ENCODE measurements at regions not wholly inside any gene's neighbourhood (a gene's known extent, or its start where the extent isn't known, plus 50 kb on each side); places are given as distances from the start of the nearest gene placed in this dataset.
"Not testable (repeated sequence)": the region's sequence is repeated elsewhere in the genome, so short reads cannot be mapped to it uniquely, and the experiment has no call there.

DNA sequence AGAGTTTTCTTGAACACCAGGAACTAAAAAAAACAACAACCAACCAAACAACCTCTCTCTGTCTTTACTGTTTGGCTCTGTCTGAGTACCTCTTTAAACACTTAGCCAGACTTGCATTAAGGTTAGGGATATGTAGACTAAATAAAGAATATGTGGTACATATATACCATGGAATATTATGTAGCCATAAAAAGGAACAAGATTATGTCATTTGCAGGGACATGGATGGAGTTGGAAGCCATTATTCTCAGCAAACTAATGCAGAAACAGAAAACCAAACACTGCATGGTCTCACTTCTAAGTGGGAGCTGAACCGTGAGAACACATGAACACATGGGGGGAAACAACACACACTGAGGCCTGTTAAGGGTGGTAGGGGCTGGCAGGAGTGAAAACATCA lies 116.0 kb upstream of the ANTXRL start:
- H3K9me3 ChIP-seq: no peaks in the 10 kb centered on the region
- no peaks in the 10 kb centered on the region for H3K36me3 ChIP-seq
- no peaks in the 10 kb centered on the region for H3K4me1 ChIP-seq
- TF ChIP-seq CTCF (IDR thresholded peaks at IDR 0.05): no peak
- no peak for TF ChIP-seq POLR2A (IDR thresholded peaks at IDR 0.05)
- H3K4me3 ChIP-seq: no peak overlapping the region
- DNase-seq: no peak
- no peaks in the 10 kb centered on the region for H3K27me3 ChIP-seq
- H3K27ac ChIP-seq: no peak overlapping the region

DNA sequence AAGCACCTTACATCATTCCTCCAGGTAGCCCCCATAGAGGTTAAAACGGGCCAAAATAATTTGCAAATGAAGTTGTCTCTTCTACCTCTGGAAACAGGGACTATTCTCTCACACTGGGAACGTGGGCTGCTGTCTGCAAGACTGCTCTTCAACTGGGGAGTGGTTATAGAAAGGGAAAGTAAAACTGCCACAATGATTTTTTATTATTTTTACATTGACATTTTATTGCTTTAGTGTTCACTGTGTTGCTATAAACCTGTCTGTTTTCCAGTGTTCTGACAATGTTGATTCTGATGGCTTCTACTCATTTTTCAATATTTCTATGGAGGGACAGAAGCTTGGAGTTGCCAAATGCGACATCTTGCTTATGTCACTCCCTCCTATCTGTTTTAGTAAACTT lies 115.1 kb upstream of the ANTXRL start:
- no peak overlapping the region for H3K4me3 ChIP-seq
- H3K36me3 ChIP-seq: no peaks in the 10 kb centered on the region
- no peaks in the 10 kb centered on the region for H3K9me3 ChIP-seq
- H3K27ac ChIP-seq: no peak overlapping the region
- no peaks in the 10 kb centered on the region for H3K4me1 ChIP-seq
- no peak for DNase-seq
- TF ChIP-seq POLR2A (IDR thresholded peaks at IDR 0.05) (no peak), CTCF (IDR thresholded peaks at IDR 0.05) (no peak)
- no peaks in the 10 kb centered on the region for H3K27me3 ChIP-seq

DNA sequence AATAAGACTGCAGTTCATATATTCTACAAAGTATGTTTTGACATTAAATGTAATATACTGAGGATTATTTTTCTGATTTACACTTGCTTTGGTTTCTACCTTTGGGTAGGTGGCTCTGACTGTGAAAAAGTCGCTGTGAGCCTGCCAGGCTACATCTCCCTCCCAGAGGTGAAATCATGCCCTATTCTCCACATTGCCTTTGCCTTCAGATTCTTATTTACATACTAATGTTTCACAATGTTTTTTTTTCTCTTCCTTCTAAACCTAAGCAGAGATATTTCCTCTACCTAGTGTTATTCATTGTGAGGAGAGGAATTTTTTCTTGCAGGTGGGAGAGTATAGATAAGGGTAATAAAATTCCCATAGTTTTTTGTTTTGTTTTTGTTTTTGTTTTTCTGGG lies 111.5 kb upstream of the ANTXRL start:
- Histone ChIP-seq H3K36me3 (no peaks in the 10 kb centered on the region), H3K27me3 (no peaks in the 10 kb centered on the region), H3K9me3 (no peaks in the 10 kb centered on the region), H3K27ac (no peak overlapping the region), H3K4me1 (no peaks in the 10 kb centered on the region), H3K4me3 (no peak overlapping the region)
- DNase-seq: no peak
- no peak for TF ChIP-seq POLR2A (IDR thresholded peaks at IDR 0.05)
- no peak for TF ChIP-seq CTCF (IDR thresholded peaks at IDR 0.05)

DNA sequence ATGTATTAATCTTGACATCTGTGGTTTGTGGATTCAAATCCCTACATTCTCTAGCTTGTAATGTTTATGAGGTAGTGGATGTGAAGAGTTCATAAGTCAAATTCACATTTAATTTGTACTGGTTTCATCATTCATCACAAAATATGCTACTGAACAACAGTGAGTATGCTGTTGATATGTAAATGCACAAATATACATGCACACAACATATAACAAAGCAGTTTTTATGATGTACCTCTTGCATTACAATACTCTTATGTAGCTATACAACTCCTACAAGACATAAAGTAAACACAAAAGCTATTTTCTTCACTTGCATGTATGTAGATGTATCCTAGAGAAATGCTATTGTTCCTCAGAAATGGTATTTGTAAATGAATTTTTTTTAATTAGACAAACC lies 111.0 kb upstream of the ANTXRL start:
- Histone ChIP-seq H3K4me3 (no peak overlapping the region), H3K27ac (no peak overlapping the region), H3K4me1 (no peaks in the 10 kb centered on the region), H3K27me3 (no peaks in the 10 kb centered on the region), H3K9me3 (no peaks in the 10 kb centered on the region), H3K36me3 (no peaks in the 10 kb centered on the region)
- no peak for DNase-seq
- TF ChIP-seq CTCF (IDR thresholded peaks at IDR 0.05) (no peak), POLR2A (IDR thresholded peaks at IDR 0.05) (no peak)

- not testable (repeated sequence) for H3K4me1 ChIP-seq
Measured at GRCh38 chr10:46187431-46187830, 99.4 kb upstream of the ANTXRL start.

DNA sequence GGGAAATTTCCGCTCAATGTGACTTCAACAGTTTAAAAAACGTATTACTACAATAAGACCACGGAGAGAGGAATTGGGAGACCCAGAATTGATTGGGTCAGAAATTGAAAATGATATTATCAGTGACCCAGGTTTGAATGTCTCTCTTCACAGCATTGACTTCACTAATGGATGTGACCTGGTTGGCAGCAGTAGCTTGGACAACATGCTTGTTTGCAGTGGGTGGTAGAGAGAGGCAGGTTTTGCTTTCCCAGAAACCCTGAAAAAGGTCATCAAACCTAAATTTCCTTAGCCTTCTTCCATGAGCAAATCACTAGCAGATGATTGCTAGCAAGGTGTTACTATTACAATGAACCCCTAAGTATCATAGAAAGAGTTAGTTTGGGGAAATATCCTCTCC lies 89.7 kb upstream of the ANTXRL start:
- H3K36me3 ChIP-seq: no peaks in the 10 kb centered on the region
- H3K9me3 ChIP-seq: no peaks in the 10 kb centered on the region
- no peaks in the 10 kb centered on the region for H3K27me3 ChIP-seq
- TF ChIP-seq POLR2A (IDR thresholded peaks at IDR 0.05) (no peak), CTCF (IDR thresholded peaks at IDR 0.05) (no peak)
- H3K4me3 ChIP-seq: no peak overlapping the region
- H3K27ac ChIP-seq: no peak overlapping the region
- DNase-seq: no peak
- H3K4me1 ChIP-seq: no peaks in the 10 kb centered on the region

More at GRCh38 chr10:46187431-46187830, 99.4 kb upstream of the ANTXRL start:
- not testable (repeated sequence) for H3K9me3 ChIP-seq, H3K36me3 ChIP-seq, H3K27me3 ChIP-seq, H3K27ac ChIP-seq, H3K4me3 ChIP-seq, DNase-seq

Data from Peyer's patch (tissue), 4 donors.